IPS DF 4.7 (cell line): ENCODE measurements at regions not wholly inside any gene's neighbourhood (a gene's known extent, or its start where the extent isn't known, plus 50 kb on each side); places are given as distances from the start of the nearest gene placed in this dataset.
"Not testable (repeated sequence)": the region's sequence is repeated elsewhere in the genome, so short reads cannot be mapped to it uniquely, and the experiment has no call there.

Experiments used
- DNase-seq: peaks from one replicate; pipeline ENCODE4 v3.0.0-alpha.2; 2013; ENCODE audit warnings: low spot score; ENCODE audit errors: extremely low read depth

DNA sequence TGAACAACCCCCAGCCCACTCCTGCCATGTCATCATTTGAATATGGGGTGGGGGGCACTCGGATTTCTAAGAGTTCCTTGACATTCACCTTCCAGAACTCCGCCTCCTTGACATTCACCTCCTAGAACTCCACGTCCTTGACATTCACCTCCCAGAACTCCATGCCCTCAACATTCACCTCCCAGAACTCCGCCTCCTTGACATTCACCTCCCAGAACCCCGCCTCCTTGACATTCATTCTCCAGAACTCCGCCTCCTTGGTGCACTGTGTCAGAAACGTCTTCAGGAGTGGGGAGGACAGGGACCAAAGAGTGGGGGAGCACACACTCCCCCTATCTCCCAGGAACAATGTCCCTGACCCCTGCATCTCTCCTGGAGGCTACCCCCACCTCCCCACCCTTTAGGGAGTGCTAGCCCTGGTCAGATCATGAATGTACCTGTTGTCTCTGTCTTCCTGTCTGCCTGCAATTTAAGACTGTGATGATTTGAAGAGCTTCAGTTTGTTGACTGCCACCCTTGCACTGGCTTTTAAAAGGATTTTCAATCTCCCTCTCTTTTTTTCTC lies 110.1 kb downstream of the NPTX2 start:
- DNase-seq = no peak

DNA sequence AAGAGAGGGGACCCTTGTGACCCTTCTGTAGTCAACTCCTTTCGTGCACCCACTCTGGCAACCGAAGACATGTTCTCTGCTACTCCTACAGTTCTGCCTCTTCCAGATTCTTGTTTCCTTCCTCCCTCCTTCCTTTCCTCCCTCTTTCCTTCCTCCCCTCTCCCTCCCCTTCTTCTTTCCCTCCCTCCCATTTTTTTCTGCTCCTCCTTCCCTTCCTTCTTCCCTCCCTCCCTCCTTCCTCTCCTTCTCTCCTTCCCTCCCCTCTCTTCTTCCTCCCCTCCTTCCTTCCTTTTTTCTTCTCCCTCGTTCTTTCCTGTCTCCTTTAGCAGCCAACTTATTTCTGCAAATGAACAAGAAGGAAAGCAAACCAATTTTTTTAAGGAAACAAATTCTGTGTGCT lies 111.5 kb downstream of the NPTX2 start:
- DNase-seq = no peak

DNA sequence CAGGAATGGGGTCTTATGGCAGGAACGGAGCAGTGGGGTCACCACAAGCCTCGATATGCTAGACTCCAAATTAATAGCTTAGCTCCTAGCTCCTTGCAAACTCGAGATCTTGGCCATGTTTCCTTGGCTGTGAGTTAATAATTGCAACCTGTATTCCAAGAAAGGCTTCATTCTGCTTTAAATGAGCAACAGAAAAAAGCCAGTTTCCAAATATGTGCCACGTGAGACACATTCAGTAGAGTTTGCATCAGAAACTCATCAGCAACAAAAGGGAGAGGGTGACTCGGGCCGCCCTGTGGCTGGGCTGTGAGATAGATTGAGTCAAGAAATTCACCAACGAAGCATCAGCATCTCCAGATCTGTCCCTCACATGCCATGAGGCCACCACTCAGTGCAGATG lies 112.0 kb downstream of the NPTX2 start:
- no peak for DNase-seq

DNA sequence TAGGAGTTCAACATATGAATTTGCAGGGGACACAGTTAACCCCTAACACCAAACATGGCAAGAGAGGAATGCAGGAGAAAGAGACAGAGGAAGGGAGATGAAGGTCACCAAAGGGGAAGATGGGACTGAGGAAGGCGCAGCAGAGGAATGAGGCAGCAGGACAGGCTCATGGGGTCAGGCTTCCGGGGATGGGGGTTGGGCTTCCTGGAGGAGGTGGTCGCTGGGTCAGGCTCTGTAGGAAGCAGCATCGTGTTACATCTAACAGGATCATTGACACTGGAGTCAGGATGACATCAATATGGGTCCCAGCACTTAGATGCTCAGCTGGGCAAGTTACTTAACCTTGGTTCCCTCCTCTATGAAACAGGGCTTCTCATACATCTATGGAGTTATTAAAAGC lies 113.2 kb downstream of the NPTX2 start:
- no peak for DNase-seq

DNA sequence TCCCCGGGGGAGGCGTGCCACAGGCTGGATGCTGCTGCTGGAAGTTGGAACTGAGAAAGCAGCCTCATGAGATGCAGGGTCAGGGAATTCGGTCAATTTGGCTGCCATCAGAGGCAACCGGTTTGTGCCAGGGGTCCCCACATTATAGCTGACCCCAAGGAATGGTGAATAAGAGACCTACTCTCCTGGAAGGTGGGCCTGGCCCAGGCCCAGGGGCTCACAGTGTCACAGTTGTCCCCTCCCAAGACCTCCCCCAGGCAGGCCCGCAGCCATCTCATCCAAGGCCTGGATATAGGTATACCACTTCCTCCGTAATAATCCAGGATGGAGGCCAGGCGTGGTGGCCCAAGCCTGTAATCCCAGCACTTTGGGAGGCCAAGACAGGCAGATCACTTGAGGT lies 114.6 kb downstream of the NPTX2 start:
- DNase-seq = no peak

DNA sequence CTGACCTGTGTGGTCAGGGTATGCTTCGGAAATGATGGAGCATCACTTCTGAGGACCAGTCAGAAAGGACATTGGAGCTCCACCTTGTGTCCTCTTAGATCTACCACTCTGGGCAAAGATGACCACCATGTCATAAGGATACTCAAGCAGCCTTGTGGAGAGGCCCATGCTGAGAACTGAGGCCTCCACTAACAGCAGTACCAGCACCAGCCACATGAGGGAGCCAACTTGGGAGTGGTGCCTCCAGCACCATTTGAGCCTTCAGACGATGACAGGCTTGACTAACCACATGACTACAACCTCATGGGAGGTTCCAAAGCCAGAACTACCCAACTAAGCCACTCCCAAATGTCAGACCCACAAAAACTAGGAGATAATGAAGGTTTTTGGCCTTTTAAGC lies 116.0 kb downstream of the NPTX2 start:
- DNase-seq = peak; percentile 75

DNA sequence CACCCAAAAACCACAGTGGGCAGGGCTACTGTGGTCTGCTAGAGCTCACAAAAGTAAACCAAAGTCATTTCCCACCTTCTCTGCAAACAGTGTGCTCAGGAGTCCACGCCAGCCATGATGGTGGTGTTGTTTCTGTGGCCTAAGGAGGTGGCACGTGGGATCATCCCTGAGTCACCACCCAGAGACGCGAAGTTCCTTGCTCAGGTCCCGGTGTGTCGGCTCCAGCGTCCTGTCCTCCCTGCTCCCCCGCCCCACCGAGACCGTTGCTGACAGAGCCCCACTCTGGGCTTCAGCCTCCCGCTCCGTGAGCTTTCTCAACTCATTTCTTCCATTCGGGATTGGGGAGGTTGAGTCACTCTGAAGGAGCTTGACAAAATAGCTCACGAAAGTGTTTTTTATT lies 118.7 kb downstream of the NPTX2 start:
- no peak for DNase-seq

DNA sequence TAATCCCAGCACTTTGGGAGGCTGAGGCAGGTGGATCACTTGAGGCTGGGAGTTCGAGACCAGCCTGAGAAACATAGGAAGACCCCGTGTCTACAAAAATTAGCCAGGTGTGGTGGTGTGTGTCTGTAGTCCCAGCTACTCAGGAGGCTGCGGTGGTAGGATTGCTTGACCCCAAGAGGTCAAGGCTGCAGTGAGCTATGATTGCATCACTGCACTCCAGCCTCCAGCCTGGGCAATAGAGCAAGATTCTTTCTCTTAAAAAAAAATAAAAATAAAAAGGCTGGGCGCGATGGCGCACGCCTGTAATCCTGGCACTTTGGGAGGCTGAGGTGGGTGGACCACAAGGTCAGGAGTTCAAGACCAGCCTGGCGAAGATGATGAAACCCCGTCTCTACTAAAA lies 119.4 kb downstream of the NPTX2 start:
- not testable (repeated sequence) for DNase-seq

DNA sequence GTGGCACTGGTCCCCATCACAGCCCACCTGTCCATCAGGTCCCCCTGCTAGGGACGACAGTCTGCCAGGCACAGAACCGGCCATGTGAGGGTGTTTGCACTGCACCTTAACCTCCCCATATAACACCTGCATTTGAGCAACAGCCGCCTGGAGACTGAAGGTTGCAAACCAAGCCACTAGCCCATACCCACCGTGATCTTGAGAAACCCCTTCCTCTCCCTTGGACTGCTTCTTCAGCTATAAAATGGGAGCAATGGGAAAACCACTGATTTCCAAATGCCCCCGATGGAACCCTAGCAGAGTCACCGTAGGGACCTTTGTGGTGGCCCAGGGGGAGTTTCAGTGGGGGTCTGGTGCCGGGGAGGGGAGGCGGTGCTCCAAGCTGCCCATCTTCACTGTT lies 120.1 kb downstream of the NPTX2 start:
- DNase-seq = no peak

DNA sequence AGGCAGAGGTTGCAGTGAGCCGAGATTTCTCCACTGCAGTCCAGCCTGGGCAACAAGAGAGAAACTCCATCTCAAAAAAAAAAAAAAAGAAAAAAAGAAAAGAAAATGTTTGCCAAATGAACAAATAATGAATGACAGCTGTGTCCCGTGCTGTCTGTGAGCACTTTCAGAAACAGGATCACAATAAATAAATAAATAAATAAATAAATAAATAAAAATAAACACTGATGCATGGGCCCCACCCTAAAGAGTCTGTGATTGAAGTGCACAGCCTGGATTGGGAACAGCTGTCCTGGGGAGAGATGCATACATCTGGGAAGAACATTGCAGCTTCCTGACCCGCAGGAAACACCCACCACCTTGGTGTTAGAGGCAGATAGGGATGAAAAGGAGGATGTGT lies 123.6 kb downstream of the NPTX2 start:
- no peak for DNase-seq

DNA sequence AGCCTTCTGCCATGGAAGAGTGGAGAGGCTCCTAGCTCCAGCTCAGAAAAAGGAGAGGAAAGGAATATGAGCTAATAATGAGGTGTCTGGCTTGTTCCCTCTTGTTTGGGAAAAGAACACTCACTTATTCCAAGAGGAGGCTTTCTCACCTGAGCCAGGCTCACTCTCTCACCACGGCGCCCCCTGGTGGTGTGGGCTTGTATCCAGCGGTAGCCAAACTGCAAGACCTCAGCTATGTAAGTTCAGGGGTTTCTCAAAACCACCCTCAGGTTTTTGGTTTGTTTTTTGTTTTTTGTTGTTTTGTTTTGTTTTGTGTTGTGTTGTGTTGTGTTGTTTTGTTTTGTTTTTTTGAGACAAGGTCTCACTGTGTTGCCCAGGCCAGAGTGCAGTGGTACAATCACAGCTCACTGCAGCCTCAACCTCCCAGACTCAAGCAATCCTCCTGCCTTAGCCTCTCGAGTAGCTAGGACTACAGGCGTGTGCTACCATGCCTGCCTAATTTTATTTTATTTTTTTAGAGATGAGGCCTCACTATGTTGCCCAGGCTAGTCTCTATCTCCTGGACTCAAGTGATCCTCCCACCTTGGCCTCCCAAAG lies 124.0 kb downstream of the TMEM130 start:
- DNase-seq = no peak

DNA sequence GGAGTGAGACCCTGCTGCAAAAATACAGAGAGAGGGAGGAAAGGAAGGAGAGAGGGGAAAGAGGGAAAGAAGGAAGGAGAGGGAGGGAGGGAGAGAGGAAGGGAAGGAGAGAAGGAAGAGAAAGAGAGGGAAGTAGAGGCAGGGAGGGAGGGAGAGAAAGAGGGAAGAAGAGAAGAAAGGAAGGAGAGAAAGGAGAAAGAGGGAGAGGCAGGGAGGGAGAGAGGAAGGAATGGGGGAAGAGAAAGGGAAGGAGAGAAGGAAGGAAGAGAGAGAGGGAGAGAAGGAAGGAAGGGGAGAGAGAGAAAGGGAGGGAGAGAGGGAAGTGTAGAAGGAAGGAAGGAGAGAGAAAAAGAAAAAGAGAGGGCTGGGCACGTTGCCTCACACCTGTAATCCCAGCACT lies 121.7 kb downstream of the TMEM130 start:
- DNase-seq = no peak

DNA sequence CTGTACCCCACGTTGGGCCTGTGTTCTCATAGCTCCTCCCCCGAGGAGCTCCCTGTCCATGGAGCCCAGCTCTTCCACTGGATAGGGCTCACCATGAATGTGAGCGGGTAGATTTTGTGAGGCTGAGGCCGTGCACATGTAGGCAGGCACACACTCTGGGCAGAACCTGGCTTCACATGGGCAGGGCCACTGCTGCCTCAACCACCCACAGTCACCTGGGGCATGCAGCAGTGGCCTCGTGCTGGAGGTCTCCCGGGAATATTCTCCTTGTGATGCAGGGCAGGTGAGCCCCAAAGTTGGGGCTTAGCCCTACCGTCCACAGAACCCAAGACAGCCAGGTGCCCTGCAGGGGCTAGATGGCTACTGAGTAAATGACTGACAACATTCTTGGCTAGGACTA lies 116.6 kb downstream of the TMEM130 start:
- DNase-seq = no peak

DNA sequence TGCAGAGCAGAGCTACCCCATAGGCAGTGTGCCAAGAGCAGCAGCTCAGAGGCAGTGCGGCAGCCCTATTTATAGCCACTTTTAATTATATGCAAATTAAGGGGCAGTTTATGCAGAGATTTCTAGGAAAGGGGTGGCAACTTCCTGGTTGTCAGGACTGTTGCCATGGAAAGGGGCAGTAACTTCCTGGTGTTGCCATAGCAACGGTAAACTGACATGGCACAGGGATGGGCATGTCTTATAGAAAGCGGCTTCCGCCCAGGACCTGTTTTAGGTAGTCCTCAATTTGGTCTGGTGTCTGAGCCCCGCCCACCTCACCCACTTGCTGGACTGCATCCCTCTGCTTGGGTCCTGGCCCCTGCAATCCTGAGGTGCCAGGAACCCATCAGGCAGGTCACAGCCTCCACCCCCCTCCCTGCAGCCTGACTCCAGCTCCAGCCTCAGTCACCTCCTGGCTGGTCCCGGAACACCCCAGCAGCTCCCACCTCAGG lies 115.8 kb downstream of the TMEM130 start:
- no peak for DNase-seq

DNA sequence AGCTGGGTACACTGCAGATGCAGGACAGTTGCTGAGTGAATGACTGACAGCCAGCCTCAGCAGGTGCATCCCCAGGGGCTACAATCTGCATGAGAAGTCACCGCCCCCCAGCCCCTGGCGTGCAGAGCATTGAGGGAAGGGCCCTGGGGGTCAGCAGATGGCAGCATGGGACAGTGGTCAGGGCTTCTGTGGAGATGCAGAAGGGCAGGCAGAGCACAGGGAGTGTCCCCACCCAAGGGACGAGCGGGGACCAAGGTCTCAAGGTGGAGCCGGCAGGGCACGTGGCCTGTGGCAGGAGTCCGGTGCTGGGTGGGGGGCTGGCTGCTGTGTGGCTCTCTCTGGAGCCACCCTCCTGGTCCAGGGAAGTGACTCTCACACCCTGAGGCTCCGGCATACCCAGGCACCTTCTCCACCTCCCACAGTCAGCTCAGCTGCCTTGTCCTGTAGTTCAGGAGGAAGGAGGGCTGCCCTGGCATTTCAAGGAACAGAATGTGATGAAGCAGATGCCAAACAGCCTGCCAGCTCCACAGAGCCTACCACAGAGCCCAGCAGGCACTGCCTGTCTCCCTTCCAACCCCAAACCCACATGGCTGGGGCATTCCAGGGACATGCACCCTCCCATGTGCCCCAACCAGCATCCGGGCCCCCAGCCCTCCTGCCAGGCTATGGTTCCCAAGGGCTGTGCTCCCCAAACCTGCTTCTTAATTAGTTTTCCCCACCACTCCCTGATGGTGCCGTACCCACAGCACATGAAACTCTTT lies 114.5 kb downstream of the TMEM130 start:
- DNase-seq = no peak

DNA sequence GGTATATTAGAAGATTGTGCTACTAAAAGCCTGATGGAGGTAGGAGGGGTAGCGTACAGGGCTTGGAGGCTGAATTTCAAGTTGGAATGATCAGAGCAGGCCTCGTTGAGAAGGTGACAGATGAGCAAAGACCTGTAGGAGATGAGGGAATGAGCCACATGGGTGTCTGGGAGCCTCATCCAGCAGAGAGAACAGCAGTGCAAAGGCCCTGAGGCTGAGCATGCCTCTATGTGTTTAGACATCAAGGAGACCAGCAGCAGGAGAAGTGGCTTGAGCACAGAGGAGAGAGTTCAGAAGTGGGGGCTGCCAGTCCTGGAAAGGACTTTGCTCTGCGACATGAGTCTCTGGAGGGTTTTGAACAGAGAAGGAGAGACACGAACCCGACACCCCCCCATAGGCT lies 111.7 kb downstream of the TMEM130 start:
- DNase-seq = no peak

DNA sequence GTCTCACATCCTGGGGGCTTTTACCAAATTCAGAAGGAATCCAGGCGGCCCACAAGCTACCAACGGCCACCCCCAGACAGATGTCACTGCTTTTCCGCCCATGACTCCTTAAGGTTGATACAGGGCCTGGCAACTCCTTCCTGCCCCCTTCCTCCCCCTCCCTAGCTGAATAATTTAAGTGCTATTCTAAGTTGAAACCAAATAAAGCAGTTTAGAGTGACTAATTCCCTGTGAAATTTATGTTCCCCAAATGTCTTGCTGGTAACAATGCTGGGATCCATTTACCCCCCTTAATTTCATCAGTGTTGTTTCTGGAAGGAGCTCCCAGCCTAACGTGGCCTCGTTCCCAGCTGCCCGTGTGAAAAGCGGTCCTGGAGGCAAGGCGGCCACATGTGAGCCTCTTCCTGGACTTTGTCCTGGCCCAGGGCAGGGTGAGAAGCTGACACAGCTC lies 109.6 kb downstream of the TMEM130 start:
- no peak for DNase-seq

DNA sequence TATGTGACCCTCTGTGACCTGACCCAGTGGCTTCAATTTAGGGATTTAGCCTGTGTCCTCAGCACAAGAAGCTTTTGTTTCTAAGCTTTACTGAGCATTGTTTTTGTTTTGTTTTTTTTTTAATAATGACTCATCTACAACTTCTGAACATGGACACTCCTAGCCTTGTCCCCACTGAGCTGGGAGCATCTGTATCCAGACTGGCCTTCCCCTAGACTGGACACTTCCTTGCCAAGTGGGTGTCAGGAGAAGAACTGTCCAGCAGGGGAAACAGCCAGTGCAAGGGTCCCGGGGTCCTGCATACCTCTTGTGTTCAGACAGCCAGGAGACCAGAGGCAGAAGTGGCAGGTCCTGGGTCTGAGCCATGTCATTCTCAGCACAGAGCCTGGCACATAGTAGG lies 108.6 kb downstream of the TMEM130 start:
- DNase-seq = no peak

DNA sequence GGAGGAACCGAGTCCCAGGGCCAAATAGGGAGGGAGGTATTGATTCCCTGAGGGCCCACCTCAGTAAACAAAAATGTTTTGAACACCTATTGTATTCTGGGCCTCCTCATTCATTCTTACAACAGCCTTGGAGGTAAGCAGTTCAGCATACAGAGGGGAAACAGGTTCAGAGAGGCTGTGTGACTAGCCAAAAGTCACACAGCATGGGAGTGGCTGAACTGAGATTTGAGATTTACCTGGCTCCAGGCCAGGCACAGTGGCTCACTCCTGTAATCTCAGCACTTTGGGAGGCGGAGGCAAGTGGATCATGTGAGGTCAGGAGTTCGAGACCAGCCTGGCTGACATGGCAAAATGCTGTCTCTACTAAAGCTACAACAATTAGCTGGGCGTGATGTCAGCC lies 107.2 kb downstream of the TMEM130 start:
- no peak for DNase-seq

DNA sequence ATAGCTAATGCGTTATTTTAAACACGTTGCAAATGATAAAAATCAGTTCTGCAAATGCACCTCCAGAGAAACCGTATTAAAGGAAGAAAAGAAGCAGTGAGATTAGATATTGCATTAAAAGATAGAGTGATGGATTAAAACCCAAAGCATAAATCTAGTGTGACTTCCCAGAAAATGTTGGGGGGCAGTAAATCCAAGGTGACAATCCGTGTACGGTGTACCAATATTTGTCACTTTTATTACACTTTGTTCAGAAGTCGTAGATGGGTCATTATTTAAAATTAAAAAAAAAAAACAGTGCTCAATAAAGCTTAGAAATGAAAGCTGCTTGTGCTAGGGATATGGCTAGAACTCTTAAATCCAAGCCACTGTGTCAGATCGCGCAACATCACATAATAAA lies 106.4 kb downstream of the TMEM130 start:
- DNase-seq = no peak

DNA sequence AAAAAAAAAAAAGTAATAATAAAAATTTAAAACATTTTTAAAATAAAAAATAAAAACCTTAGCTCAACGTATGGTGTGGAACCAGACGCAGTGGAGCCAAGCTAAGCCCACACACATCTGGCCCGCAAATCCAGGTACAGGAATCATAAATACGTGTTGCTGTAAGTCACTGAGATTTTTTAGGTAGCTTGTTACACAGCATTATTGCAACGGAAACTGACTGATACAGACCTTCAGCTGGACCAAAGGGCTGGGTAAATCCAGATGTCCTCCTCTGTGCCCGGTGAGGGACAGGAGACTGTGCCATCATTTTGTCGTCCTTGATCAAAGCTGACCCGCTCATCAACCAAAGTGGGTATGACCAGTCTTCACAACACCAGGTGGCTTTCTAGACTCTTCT lies 104.9 kb downstream of the TMEM130 start:
- no peak for DNase-seq

DNA sequence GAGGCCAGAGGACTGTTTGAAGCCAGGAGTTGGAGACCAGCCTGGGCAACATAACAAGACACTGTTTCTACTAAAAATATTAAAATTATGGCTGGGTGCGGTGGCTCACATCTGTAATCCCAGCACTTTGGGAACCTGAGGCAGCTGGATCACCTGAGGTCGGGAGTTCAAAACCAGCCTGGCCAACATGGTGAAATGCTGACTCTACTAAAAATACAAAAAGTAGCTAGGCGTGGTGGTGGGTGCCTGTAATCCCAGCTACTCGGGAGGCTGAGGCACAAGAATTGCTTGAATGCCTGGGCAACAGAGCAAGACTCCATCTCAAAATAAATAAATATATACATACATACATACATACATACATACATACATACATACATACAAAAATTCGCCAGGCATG lies 99.7 kb downstream of the TMEM130 start:
- DNase-seq = not testable (repeated sequence)

DNA sequence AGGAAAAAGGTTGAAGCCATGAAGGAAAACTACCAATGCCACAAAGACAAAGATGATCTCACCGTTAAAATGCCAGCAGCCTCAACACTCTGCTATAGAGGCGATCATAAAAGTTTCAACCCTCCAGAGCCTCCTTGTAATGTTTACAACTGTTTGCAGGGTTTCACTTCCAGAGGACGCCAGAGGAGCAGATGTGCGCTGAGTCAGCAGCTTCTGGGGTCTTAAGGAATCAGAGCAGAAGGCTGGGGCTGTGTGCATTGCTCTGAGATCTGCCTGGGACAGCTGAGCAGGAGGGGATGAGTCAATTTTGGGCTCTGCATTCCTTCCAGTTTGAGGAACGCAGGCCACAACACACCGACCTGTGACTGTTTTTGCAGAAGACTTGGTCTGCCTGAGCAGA lies 98.3 kb downstream of the TMEM130 start:
- DNase-seq = no peak
